ENCODE measurements at regions not wholly inside any gene's neighbourhood (a gene's known extent, or its start where the extent isn't known, plus 50 kb on each side); places are given as distances from the start of the nearest gene placed in this dataset.

GRCh38 chr3:96678325-96678724 lies 136.1 kb upstream of the EPHA6 start:
- TF ChIP-seq SP1 (IDR thresholded peaks at IDR 0.05): no peak
- TF ChIP-seq, protein P1, sequence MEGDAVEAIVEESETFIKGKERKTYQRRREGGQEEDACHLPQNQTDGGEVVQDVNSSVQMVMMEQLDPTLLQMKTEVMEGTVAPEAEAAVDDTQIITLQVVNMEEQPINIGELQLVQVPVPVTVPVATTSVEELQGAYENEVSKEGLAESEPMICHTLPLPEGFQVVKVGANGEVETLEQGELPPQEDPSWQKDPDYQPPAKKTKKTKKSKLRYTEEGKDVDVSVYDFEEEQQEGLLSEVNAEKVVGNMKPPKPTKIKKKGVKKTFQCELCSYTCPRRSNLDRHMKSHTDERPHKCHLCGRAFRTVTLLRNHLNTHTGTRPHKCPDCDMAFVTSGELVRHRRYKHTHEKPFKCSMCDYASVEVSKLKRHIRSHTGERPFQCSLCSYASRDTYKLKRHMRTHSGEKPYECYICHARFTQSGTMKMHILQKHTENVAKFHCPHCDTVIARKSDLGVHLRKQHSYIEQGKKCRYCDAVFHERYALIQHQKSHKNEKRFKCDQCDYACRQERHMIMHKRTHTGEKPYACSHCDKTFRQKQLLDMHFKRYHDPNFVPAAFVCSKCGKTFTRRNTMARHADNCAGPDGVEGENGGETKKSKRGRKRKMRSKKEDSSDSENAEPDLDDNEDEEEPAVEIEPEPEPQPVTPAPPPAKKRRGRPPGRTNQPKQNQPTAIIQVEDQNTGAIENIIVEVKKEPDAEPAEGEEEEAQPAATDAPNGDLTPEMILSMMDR (IDR thresholded peaks at IDR 0.05; ENCODE audit: low read depth, low read length, missing input control): no peak
- TF ChIP-seq, protein P2, sequence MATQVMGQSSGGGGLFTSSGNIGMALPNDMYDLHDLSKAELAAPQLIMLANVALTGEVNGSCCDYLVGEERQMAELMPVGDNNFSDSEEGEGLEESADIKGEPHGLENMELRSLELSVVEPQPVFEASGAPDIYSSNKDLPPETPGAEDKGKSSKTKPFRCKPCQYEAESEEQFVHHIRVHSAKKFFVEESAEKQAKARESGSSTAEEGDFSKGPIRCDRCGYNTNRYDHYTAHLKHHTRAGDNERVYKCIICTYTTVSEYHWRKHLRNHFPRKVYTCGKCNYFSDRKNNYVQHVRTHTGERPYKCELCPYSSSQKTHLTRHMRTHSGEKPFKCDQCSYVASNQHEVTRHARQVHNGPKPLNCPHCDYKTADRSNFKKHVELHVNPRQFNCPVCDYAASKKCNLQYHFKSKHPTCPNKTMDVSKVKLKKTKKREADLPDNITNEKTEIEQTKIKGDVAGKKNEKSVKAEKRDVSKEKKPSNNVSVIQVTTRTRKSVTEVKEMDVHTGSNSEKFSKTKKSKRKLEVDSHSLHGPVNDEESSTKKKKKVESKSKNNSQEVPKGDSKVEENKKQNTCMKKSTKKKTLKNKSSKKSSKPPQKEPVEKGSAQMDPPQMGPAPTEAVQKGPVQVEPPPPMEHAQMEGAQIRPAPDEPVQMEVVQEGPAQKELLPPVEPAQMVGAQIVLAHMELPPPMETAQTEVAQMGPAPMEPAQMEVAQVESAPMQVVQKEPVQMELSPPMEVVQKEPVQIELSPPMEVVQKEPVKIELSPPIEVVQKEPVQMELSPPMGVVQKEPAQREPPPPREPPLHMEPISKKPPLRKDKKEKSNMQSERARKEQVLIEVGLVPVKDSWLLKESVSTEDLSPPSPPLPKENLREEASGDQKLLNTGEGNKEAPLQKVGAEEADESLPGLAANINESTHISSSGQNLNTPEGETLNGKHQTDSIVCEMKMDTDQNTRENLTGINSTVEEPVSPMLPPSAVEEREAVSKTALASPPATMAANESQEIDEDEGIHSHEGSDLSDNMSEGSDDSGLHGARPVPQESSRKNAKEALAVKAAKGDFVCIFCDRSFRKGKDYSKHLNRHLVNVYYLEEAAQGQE (IDR thresholded peaks at IDR 0.05): no peak
- no peak for TF ChIP-seq TAF1 (conservative IDR thresholded peaks at IDR 0.05)
